ENCODE measurements at regions not wholly inside any gene's neighbourhood (a gene's known extent, or its start where the extent isn't known, plus 50 kb on each side); places are given as distances from the start of the nearest gene placed in this dataset.
"Not testable (repeated sequence)": the region's sequence is repeated elsewhere in the genome, so short reads cannot be mapped to it uniquely, and the experiment has no call there.

DNA sequence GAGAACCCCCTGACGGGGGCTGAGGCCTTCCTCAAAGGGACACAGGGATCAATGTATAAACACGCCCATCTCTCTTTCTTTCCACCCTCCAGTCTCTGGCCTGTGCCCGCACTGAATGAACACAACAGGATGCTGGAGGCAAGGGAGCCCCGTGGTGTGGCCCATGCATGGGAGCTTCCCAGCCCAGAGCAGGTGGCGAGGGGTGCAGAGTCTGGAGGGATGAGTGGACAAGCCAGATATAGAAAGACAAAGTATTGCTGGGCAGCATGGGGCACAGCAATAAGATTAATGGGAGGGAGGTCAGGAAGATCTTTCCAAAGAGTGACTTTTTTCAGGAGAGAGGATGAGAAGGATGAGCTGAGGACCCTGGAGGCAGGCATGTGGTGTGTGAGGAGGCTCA lies 103.7 kb downstream of the C5orf15 start:
- Histone ChIP-seq H3K36me3 (replicated peaks; ENCODE audit: low read depth, low read length) (no peaks in the 10 kb centered on the region), H3K9me3 (ENCODE audit: insufficient read depth, low read length) (no peaks in the 10 kb centered on the region), H3K79me2 (ENCODE audit: low read length) (no peaks in the 10 kb centered on the region), H3K9ac (ENCODE audit: low read length) (no peak overlapping the region), H3K27ac (ENCODE audit: low read length) (no peak overlapping the region), H3K4me3 (ENCODE audit: low read length) (no peak overlapping the region), H3K4me2 (ENCODE audit: low read length) (no peak overlapping the region), H2AFZ (ENCODE audit: low read depth, low read length) (no peak overlapping the region), H3K4me1 (ENCODE audit: low read length) (peaks cover 11% of the 10 kb centered on the region), H3K27me3 (ENCODE audit: low read depth, low read length) (no peaks in the 10 kb centered on the region), H4K20me1 (ENCODE audit: insufficient read depth, low read length) (no peaks in the 10 kb centered on the region)
- TF ChIP-seq EZH2phosphoT487 (IDR thresholded peaks at IDR 0.05; ENCODE audit: low read depth), result no peak
- TF ChIP-seq, protein P1, sequence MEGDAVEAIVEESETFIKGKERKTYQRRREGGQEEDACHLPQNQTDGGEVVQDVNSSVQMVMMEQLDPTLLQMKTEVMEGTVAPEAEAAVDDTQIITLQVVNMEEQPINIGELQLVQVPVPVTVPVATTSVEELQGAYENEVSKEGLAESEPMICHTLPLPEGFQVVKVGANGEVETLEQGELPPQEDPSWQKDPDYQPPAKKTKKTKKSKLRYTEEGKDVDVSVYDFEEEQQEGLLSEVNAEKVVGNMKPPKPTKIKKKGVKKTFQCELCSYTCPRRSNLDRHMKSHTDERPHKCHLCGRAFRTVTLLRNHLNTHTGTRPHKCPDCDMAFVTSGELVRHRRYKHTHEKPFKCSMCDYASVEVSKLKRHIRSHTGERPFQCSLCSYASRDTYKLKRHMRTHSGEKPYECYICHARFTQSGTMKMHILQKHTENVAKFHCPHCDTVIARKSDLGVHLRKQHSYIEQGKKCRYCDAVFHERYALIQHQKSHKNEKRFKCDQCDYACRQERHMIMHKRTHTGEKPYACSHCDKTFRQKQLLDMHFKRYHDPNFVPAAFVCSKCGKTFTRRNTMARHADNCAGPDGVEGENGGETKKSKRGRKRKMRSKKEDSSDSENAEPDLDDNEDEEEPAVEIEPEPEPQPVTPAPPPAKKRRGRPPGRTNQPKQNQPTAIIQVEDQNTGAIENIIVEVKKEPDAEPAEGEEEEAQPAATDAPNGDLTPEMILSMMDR (IDR thresholded peaks at IDR 0.05; ENCODE audit: low read depth, low read length), result no peak

- Histone ChIP-seq H3K4me1 (ENCODE audit: low read length) (peaks cover 8% of the 10 kb centered on the region), H3K4me3 (ENCODE audit: low read length) (no peak overlapping the region), H3K9me3 (ENCODE audit: insufficient read depth, low read length) (no peaks in the 10 kb centered on the region), H3K9ac (ENCODE audit: low read length) (no peak overlapping the region), H3K27me3 (ENCODE audit: low read depth, low read length) (no peaks in the 10 kb centered on the region), H2AFZ (ENCODE audit: low read depth, low read length) (no peak overlapping the region), H4K20me1 (ENCODE audit: insufficient read depth, low read length) (no peaks in the 10 kb centered on the region), H3K27ac (ENCODE audit: low read length) (no peak overlapping the region), H3K36me3 (replicated peaks; ENCODE audit: low read depth, low read length) (no peaks in the 10 kb centered on the region), H3K4me2 (ENCODE audit: low read length) (no peak overlapping the region), H3K79me2 (ENCODE audit: low read length) (no peaks in the 10 kb centered on the region)
- TF ChIP-seq, protein P1 (IDR thresholded peaks at IDR 0.05; ENCODE audit: low read depth, low read length), result peak; percentile 22; the same call in 1 of the 2 replicates
- TF ChIP-seq EZH2phosphoT487 (IDR thresholded peaks at IDR 0.05; ENCODE audit: low read depth), result no peak
Observed at GRCh38 chr5:133863857-133864585, 104.4 kb downstream of the C5orf15 start.

GRCh38 chr5:133861161-133861737 lies 107.2 kb downstream of the C5orf15 start:
- H3K27ac ChIP-seq (ENCODE audit: low read length), result no peak overlapping the region
- no peaks in the 10 kb centered on the region for H3K79me2 ChIP-seq (ENCODE audit: low read length)
- H3K4me3 ChIP-seq (ENCODE audit: low read length), result no peak overlapping the region
- no peaks in the 10 kb centered on the region for H3K27me3 ChIP-seq (ENCODE audit: low read depth, low read length)
- H3K36me3 ChIP-seq (replicated peaks; ENCODE audit: low read depth, low read length), result no peaks in the 10 kb centered on the region
- TF ChIP-seq, protein P1 (IDR thresholded peaks at IDR 0.05; ENCODE audit: low read depth, low read length), result no peak
- no peak for TF ChIP-seq EZH2phosphoT487 (IDR thresholded peaks at IDR 0.05; ENCODE audit: low read depth)
- no peaks in the 10 kb centered on the region for H4K20me1 ChIP-seq (ENCODE audit: insufficient read depth, low read length)
- no peaks in the 10 kb centered on the region for H3K9me3 ChIP-seq (ENCODE audit: insufficient read depth, low read length)
- peak overlapping the region; percentile 43 for H3K4me2 ChIP-seq (ENCODE audit: low read length)
- H3K4me1 ChIP-seq (ENCODE audit: low read length), result peaks cover 8% of the 10 kb centered on the region
- H2AFZ ChIP-seq (ENCODE audit: low read depth, low read length), result no peak overlapping the region
- no peak overlapping the region for H3K9ac ChIP-seq (ENCODE audit: low read length)

- TF ChIP-seq EZH2phosphoT487 (IDR thresholded peaks at IDR 0.05; ENCODE audit: low read depth), result no peak
- TF ChIP-seq, protein P1 (IDR thresholded peaks at IDR 0.05; ENCODE audit: low read depth, low read length), result no peak
- Histone ChIP-seq H3K4me1 (ENCODE audit: low read length) (peaks cover 8% of the 10 kb centered on the region), H3K36me3 (replicated peaks; ENCODE audit: low read depth, low read length) (no peaks in the 10 kb centered on the region), H3K27ac (ENCODE audit: low read length) (no peak overlapping the region), H3K79me2 (ENCODE audit: low read length) (no peaks in the 10 kb centered on the region), H3K9me3 (ENCODE audit: insufficient read depth, low read length) (no peaks in the 10 kb centered on the region), H4K20me1 (ENCODE audit: insufficient read depth, low read length) (no peaks in the 10 kb centered on the region), H3K4me2 (ENCODE audit: low read length) (no peak overlapping the region), H3K9ac (ENCODE audit: low read length) (no peak overlapping the region), H3K4me3 (ENCODE audit: low read length) (no peak overlapping the region), H3K27me3 (ENCODE audit: low read depth, low read length) (no peaks in the 10 kb centered on the region), H2AFZ (ENCODE audit: low read depth, low read length) (no peak overlapping the region)
Observed at GRCh38 chr5:133859073-133859472, 109.4 kb downstream of the C5orf15 start.

GRCh38 chr5:133857595-133858313 lies 110.7 kb downstream of the C5orf15 start:
- not testable (repeated sequence) for H3K27ac ChIP-seq (ENCODE audit: low read length); H3K79me2 ChIP-seq (ENCODE audit: low read length); H3K4me1 ChIP-seq (ENCODE audit: low read length); H3K4me2 ChIP-seq (ENCODE audit: low read length); H3K27me3 ChIP-seq (ENCODE audit: low read depth, low read length); H3K9ac ChIP-seq (ENCODE audit: low read length); H3K9me3 ChIP-seq (ENCODE audit: insufficient read depth, low read length); H3K36me3 ChIP-seq (replicated peaks; ENCODE audit: low read depth, low read length); H4K20me1 ChIP-seq (ENCODE audit: insufficient read depth, low read length); H3K4me3 ChIP-seq (ENCODE audit: low read length); H2AFZ ChIP-seq (ENCODE audit: low read depth, low read length)

All from OCI-LY3 (cell line).